ENCODE measurements at regions not wholly inside any gene's neighbourhood (a gene's known extent, or its start where the extent isn't known, plus 50 kb on each side); places are given as distances from the start of the nearest gene placed in this dataset.

DNA sequence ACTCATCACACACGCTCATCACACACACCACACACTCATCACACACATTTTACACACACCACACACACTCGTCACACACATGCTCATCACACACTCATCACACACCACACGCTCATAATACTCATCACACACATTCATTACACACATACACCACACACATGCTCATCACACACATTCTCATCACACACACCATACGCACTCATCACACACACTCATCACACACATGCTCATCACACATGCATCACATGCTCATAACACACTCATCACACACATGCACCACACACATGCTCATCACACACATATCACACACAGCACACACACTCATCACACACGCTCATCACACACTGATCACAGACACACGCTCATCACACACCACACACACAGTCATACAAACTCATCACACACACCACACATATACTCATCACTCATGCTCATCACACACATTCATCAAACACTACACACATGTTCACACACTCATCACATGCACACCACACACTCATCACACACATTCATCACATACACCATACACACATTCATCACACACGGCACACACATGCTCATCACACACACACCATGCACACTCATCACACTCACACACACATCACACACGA lies 247.1 kb upstream of the SGCG start:
- no peak overlapping the region for H3K27ac Mint-ChIP-seq (ENCODE audit: unreplicated experiment)
- peaks cover 7% of the 10 kb centered on the region for H3K9me3 Mint-ChIP-seq (ENCODE audit: unreplicated experiment)
- DNase-seq: no peak
- no peak overlapping the region for H3K4me3 Mint-ChIP-seq (ENCODE audit: unreplicated experiment)
- no peaks in the 10 kb centered on the region for H3K27me3 Mint-ChIP-seq (ENCODE audit: unreplicated experiment)
- no peaks in the 10 kb centered on the region for H3K36me3 Mint-ChIP-seq (ENCODE audit: unreplicated experiment)
- TF ChIP-seq, protein P1, sequence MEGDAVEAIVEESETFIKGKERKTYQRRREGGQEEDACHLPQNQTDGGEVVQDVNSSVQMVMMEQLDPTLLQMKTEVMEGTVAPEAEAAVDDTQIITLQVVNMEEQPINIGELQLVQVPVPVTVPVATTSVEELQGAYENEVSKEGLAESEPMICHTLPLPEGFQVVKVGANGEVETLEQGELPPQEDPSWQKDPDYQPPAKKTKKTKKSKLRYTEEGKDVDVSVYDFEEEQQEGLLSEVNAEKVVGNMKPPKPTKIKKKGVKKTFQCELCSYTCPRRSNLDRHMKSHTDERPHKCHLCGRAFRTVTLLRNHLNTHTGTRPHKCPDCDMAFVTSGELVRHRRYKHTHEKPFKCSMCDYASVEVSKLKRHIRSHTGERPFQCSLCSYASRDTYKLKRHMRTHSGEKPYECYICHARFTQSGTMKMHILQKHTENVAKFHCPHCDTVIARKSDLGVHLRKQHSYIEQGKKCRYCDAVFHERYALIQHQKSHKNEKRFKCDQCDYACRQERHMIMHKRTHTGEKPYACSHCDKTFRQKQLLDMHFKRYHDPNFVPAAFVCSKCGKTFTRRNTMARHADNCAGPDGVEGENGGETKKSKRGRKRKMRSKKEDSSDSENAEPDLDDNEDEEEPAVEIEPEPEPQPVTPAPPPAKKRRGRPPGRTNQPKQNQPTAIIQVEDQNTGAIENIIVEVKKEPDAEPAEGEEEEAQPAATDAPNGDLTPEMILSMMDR (IDR thresholded peaks at IDR 0.05; ENCODE audit: partially characterized antibody, unreplicated experiment): no peak
- H3K4me1 Mint-ChIP-seq (ENCODE audit: low read depth, unreplicated experiment): no peaks in the 10 kb centered on the region

GRCh38 chr13:22934744-22935523 lies 245.8 kb upstream of the SGCG start:
- no peak overlapping the region for H3K27ac Mint-ChIP-seq (ENCODE audit: unreplicated experiment)
- no peak for DNase-seq
- peaks cover 9% of the 10 kb centered on the region for H3K9me3 Mint-ChIP-seq (ENCODE audit: unreplicated experiment)
- H3K4me3 Mint-ChIP-seq (ENCODE audit: unreplicated experiment): no peak overlapping the region
- H3K4me1 Mint-ChIP-seq (ENCODE audit: low read depth, unreplicated experiment): no peaks in the 10 kb centered on the region
- H3K27me3 Mint-ChIP-seq (ENCODE audit: unreplicated experiment): no peaks in the 10 kb centered on the region
- no peaks in the 10 kb centered on the region for H3K36me3 Mint-ChIP-seq (ENCODE audit: unreplicated experiment)
- TF ChIP-seq, protein P1 (IDR thresholded peaks at IDR 0.05; ENCODE audit: partially characterized antibody, unreplicated experiment): no peak

GRCh38 chr13:22936228-22936627 lies 244.6 kb upstream of the SGCG start:
- Mint-ChIP-seq H3K4me1 (ENCODE audit: low read depth, unreplicated experiment) (no peaks in the 10 kb centered on the region), H3K27ac (ENCODE audit: unreplicated experiment) (no peak overlapping the region), H3K27me3 (ENCODE audit: unreplicated experiment) (peaks cover 3% of the 10 kb centered on the region), H3K4me3 (ENCODE audit: unreplicated experiment) (no peak overlapping the region), H3K9me3 (ENCODE audit: unreplicated experiment) (peaks cover 11% of the 10 kb centered on the region), H3K36me3 (ENCODE audit: unreplicated experiment) (no peaks in the 10 kb centered on the region)
- DNase-seq: no peak
- TF ChIP-seq, protein P1 (IDR thresholded peaks at IDR 0.05; ENCODE audit: partially characterized antibody, unreplicated experiment): no peak

- H3K27me3 Mint-ChIP-seq (ENCODE audit: unreplicated experiment): peaks cover 3% of the 10 kb centered on the region
- no peak for DNase-seq
- H3K27ac Mint-ChIP-seq (ENCODE audit: unreplicated experiment): no peak overlapping the region
- H3K4me1 Mint-ChIP-seq (ENCODE audit: low read depth, unreplicated experiment): no peaks in the 10 kb centered on the region
- peaks cover 11% of the 10 kb centered on the region for H3K9me3 Mint-ChIP-seq (ENCODE audit: unreplicated experiment)
- no peak overlapping the region for H3K4me3 Mint-ChIP-seq (ENCODE audit: unreplicated experiment)
- TF ChIP-seq, protein P1 (IDR thresholded peaks at IDR 0.05; ENCODE audit: partially characterized antibody, unreplicated experiment): no peak
- no peaks in the 10 kb centered on the region for H3K36me3 Mint-ChIP-seq (ENCODE audit: unreplicated experiment)
Observed at GRCh38 chr13:22937241-22937640, 243.5 kb upstream of the SGCG start.

DNA sequence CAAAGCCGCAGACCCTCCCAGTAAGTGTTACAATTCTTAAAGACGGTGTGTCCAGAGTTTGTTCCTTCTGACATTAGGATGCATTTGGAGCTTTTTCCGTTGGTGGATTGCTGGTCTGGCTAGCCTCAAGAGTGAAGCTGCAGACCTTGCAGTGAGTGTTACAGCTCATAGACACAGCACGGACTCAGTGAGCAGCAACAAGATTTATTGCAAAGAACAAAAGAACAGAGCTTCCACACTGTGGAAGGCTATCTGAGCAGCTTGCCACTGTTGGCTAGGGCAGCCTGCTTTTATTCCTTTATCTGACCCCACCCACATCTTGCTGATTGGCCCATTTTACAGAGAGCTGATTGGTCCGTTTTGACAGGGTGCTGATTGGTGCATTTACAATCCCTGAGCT lies 242.8 kb upstream of the SGCG start:
- H3K27me3 Mint-ChIP-seq (ENCODE audit: unreplicated experiment): peaks cover 3% of the 10 kb centered on the region
- H3K4me1 Mint-ChIP-seq (ENCODE audit: low read depth, unreplicated experiment): peaks cover 3% of the 10 kb centered on the region
- no peaks in the 10 kb centered on the region for H3K36me3 Mint-ChIP-seq (ENCODE audit: unreplicated experiment)
- no peak for DNase-seq
- H3K4me3 Mint-ChIP-seq (ENCODE audit: unreplicated experiment): no peak overlapping the region
- H3K27ac Mint-ChIP-seq (ENCODE audit: unreplicated experiment): no peak overlapping the region
- H3K9me3 Mint-ChIP-seq (ENCODE audit: unreplicated experiment): peaks cover 9% of the 10 kb centered on the region
- TF ChIP-seq, protein P1 (IDR thresholded peaks at IDR 0.05; ENCODE audit: partially characterized antibody, unreplicated experiment): no peak

All from glutamatergic neuron (in vitro differentiated cells).